NCI-H2029 treated with DMSO at 0.1 percent for 48 hours (cell line): ENCODE measurements at regions not wholly inside any gene's neighbourhood (a gene's known extent, or its start where the extent isn't known, plus 50 kb on each side); places are given as distances from the start of the nearest gene placed in this dataset.

Source experiments
- DNase-seq: peaks from one replicate; lab custom pipeline; 2025; lab: John Stamatoyannopoulos, UW

DNA sequence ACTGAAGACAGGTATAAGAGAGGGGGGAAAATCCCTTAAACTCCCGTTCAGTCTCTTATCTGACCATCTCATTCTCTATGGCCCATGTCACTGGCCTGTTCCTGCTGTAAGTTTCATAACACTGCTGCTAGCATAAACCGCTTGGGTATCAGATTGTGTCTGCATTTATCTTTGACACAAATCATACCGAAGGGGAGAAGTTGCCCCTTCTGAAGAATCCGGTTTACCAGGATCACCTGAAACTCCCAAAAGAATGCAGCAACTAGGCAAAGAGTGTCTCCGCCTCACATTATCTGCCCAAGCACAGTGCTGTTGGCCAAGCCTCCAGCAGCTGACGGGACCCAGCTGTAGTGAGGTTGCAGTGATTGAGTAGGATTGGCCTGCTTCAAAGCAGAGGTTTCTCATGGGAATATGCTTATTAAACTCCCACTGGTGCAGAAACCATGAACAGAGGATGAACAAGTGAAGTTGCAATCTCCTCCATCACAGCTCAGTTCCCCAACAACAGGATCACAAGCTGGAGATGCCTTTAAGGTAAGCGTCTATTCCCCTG, 71.3 kb upstream of the PUDP start:
- DNase-seq, result no peak

DNA sequence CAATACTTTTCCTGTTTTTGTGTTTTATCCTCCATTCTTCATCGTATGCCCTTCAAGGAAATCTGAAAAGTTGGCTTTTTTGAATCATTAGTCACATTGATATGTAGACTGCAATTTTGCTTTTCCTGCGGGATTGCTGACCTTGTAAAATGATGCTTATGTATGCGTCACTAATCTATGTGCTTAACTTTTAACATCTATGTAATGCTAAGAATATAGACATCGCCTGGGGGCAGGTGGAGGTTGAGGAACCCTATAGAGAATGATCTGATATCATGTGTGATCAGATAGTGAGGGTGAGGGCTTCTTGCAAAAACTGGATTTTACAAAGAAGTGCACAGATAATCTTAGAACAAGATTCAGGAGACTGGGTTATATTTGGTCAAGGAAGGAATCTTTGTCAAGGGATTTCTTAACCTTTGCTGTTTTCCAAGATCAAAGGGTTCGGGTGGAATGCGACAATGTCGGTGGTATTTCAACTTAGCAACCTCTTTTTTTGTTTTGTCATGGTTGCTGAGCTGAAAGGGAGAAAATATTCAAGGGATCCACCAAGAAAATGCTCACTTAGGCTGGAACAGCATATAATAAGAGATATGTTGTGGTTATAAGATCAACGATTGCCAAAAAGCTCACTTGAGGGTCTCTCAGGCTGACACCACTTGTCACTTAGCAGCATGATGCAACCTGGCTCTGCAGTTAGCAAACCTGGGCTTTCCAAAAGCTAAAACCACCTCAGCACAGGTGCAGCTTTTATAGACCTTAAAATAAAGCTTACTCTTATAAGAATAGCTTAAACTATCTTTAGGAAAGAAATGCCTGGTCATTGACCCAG, 70.6 kb upstream of the PUDP start:
- no peak for DNase-seq

GRCh38 chrX:7216981-7217587, 69.1 kb upstream of the PUDP start:
- DNase-seq, result no peak

GRCh38 chrX:7215842-7216241, 67.9 kb upstream of the PUDP start:
- no peak for DNase-seq

GRCh38 chrX:7214251-7214650, 66.3 kb upstream of the PUDP start:
- DNase-seq, result no peak

DNA sequence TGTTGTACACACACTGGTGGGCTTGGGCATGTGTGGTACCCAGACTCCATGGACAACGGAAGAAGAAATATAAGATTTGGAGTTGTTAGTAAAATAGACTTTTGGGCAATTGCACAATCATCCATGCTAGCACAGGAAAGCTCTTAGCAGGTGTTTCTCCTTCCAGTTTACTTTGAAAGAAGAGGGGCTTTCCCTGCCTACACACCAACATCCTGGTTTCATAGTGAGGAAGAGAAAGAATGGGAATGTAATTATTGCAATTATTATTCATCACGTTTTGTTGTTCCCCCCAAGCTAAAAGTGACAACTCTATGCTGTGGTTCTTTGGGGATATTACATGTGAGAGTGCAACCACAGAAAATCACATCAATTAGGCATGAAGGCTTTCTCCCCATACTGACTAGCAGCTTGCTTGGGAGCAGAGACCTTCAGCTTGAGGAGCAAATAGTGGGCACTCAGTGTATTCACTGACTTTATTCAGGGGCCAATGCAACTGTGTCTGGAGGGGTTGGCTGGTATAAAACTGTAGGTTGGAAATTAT, 57.2 kb upstream of the PUDP start:
- no peak for DNase-seq

DNA sequence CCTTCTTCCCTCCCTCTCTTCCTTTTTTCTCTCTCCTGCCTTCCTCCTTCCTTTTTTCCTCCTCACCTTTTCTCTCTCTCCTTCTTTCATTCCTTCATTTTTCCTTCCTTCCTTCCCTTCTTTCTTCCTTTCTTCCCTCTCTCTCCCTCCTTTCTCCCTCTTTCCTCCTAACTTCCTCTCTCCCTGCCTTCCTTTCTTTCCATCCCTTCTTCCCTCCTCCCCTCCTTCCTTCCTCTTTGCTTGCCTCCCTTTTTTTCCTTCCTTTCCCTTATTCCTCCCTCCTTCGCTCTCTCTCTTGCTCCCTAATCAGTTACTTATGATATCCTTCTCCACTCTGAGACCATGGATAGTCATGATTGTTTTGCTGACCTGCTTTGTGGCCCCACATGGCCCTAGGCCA, 56.7 kb upstream of the PUDP start:
- DNase-seq, result no peak

- no peak for DNase-seq
Observed at GRCh38 chrX:7202206-7202605, 54.3 kb upstream of the PUDP start.

DNA sequence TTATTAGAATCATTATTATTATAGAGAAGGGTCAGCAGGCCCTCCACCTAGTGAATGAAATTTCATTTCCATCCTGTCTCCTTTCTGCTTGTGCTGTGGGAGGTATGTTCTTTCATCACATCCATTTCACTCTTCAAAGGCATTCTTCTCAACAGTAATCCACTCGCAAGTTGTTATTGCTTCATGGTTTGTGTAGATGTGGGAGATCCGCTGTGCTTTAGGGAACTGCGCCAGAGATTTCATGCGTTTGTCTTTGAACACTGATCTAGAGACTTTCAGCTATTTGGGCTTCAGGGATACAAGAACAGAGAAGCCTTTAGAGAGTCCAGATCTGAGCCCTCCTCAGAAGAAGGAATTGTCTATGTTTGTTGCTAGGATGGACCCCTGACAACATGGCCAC, 53.5 kb upstream of the PUDP start:
- DNase-seq, result no peak

DNA sequence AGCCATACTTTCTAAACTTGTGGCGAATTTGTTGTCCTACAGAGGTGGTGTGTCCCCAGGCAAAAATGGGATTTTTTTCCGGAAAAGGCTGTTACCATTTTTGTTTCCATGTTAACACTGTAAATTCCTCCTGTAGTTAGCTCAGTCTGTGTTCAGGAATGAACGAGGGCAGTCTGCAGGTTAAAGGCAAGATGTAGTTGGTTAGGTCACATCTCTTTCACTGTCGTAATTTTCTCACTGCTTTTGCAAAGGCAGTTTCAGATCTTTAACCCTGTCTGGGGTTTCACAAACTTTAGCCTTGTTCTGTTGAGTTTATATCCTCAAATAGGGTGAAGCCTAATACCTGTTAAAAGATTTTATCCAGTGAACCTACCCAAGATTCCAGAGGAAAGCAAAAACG, 50.5 kb upstream of the PUDP start:
- DNase-seq, result no peak
